ENCODE measurements at regions not wholly inside any gene's neighbourhood (a gene's known extent, or its start where the extent isn't known, plus 50 kb on each side); places are given as distances from the start of the nearest gene placed in this dataset.

DNA sequence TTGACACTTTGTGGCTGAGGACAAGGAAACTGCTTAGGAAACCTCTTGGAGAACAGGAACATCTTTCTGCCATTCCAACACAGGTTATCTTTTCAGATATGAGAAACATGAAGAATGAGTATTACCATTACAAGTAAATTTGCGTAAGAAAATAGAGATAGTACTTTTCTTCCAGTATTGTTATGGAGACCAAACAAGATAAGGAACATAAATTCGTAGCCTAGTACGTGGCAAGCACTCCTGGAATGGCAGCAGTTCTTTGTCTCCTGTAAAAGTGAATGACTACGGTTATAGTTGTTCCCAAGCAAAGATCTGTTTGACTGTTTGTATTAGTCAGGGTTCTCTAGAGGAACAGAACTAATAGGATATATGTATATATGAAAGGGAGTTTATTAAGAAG, 843.1 kb downstream of the STIM2 start:
- TF ChIP-seq EZH2 (IDR thresholded peaks at IDR 0.05; ENCODE audit: insufficient read depth, poor library complexity, severe bottlenecking) = no peak
- TF ChIP-seq EZH2phosphoT487 (IDR thresholded peaks at IDR 0.05; ENCODE audit: insufficient read depth, low read depth) = no peak
